ENCODE measurements at regions not wholly inside any gene's neighbourhood (a gene's known extent, or its start where the extent isn't known, plus 50 kb on each side); places are given as distances from the start of the nearest gene placed in this dataset.

- TF ChIP-seq POLR2AphosphoS5 (IDR thresholded peaks at IDR 0.05; ENCODE audit: borderline replicate concordance, low read depth, low read length), result no peak
- no peak for TF ChIP-seq EZH2 (IDR thresholded peaks at IDR 0.05)
- no peak for TF ChIP-seq FOXP2 (optimal IDR thresholded peaks at IDR 0.05; ENCODE audit: control extremely low read depth, extremely low read length, insufficient read depth)
Observed at GRCh38 chr16:65618931-65619330, 497.1 kb upstream of the CDH11 start.
